HL-60/S4 treated with retinoic acid at 250 ng/mL for 4 days and 3 days (cell line): ENCODE measurements at regions not wholly inside any gene's neighbourhood (a gene's known extent, or its start where the extent isn't known, plus 50 kb on each side); places are given as distances from the start of the nearest gene placed in this dataset.
"Not testable (repeated sequence)": the region's sequence is repeated elsewhere in the genome, so short reads cannot be mapped to it uniquely, and the experiment has no call there.

Source experiments
- in situ Hi-C: fragments of 300-500 bp; cut with MboI; formaldehyde crosslinking; loops from 2 replicates; pipeline ENCODE4 v1.7.0; 2022; ENCODE audit warnings: low sequenced_read_pairs

GRCh38 chr5:154626876-154627557 is 128.2 kb upstream of the LARP1 start:
- in situ Hi-C loops = no loop called here

- in situ Hi-C loops = no loop called here
These were observed 130.1 kb upstream of the LARP1 start for GRCh38 chr5:154625031-154625430.

- in situ Hi-C loops = loop anchor here (25.0 kb wide), 1 partner anchor 637 kb away; no protein-coding TSS in a partner anchor
These were observed 130.8 kb upstream of the LARP1 start for GRCh38 chr5:154624341-154624740.

GRCh38 chr5:154620411-154620810 is 134.8 kb upstream of the LARP1 start:
- in situ Hi-C loops = loop anchor here (25.0 kb wide), 1 partner anchor 633 kb away; no protein-coding TSS in a partner anchor

- in situ Hi-C loops = loop anchor here (25.0 kb wide), 1 partner anchor 631 kb away; no protein-coding TSS in a partner anchor
These were observed 136.5 kb upstream of the LARP1 start for GRCh38 chr5:154618696-154619095.

GRCh38 chr5:154614595-154614994 is 136.6 kb upstream of the HAND1 start:
- in situ Hi-C loops = loop anchor here (25.0 kb wide), 1 partner anchor 627 kb away; no protein-coding TSS in a partner anchor

GRCh38 chr5:154614125-154614524 is 136.1 kb upstream of the HAND1 start:
- in situ Hi-C loops = loop anchor here (25.0 kb wide), 1 partner anchor 627 kb away; no protein-coding TSS in a partner anchor

- in situ Hi-C loops = loop anchor here (25.0 kb wide), 1 partner anchor 625 kb away; no protein-coding TSS in a partner anchor
These were observed 134.6 kb upstream of the HAND1 start for GRCh38 chr5:154612666-154613065.

- in situ Hi-C loops = loop anchor here (25.0 kb wide), 1 partner anchor 624 kb away; no protein-coding TSS in a partner anchor
These were observed 133.3 kb upstream of the HAND1 start for GRCh38 chr5:154611341-154611767.

- in situ Hi-C loops = loop anchor here (25.0 kb wide), 1 partner anchor 623 kb away; no protein-coding TSS in a partner anchor
These were observed 132.5 kb upstream of the HAND1 start for GRCh38 chr5:154610321-154611154.

- in situ Hi-C loops = loop anchor here (25.0 kb wide), 1 partner anchor 622 kb away; no protein-coding TSS in a partner anchor
These were observed 131.2 kb upstream of the HAND1 start for GRCh38 chr5:154609251-154609650.

- in situ Hi-C loops = loop anchor here (25.0 kb wide), 1 partner anchor 621 kb away; no protein-coding TSS in a partner anchor
These were observed 130.5 kb upstream of the HAND1 start for GRCh38 chr5:154608531-154609011.

GRCh38 chr5:154607746-154608145 is 129.7 kb upstream of the HAND1 start:
- in situ Hi-C loops = loop anchor here (25.0 kb wide), 1 partner anchor 620 kb away; no protein-coding TSS in a partner anchor

GRCh38 chr5:154606246-154606645 is 128.2 kb upstream of the HAND1 start:
- in situ Hi-C loops = loop anchor here (25.0 kb wide), 1 partner anchor 619 kb away; no protein-coding TSS in a partner anchor

- in situ Hi-C loops = loop anchor here (25.0 kb wide), 1 partner anchor 617 kb away; no protein-coding TSS in a partner anchor
These were observed 126.1 kb upstream of the HAND1 start for GRCh38 chr5:154603953-154604679.

- in situ Hi-C loops = loop anchor here (25.0 kb wide), 1 partner anchor 616 kb away; no protein-coding TSS in a partner anchor
These were observed 125.5 kb upstream of the HAND1 start for GRCh38 chr5:154603485-154603884.

- in situ Hi-C loops = loop anchor here (25.0 kb wide), 1 partner anchor 616 kb away; no protein-coding TSS in a partner anchor
These were observed 125.0 kb upstream of the HAND1 start for GRCh38 chr5:154603011-154603410.

GRCh38 chr5:154601014-154601413 is 123.0 kb upstream of the HAND1 start:
- in situ Hi-C loops = loop anchor here (25.0 kb wide), 1 partner anchor 614 kb away; no protein-coding TSS in a partner anchor

GRCh38 chr5:154598021-154598420 is 120.0 kb upstream of the HAND1 start:
- in situ Hi-C loops = no loop called here

GRCh38 chr5:154596844-154597243 is 118.8 kb upstream of the HAND1 start:
- in situ Hi-C loops = not testable (repeated sequence)
